Ramos (cell line): ENCODE measurements at regions not wholly inside any gene's neighbourhood (a gene's known extent, or its start where the extent isn't known, plus 50 kb on each side); places are given as distances from the start of the nearest gene placed in this dataset.

ENCODE experiments used
- in situ Hi-C: fragments of 300-500 bp; cut with MboI; formaldehyde crosslinking; loops from one replicate; pipeline ENCODE4 v1.14.3; 2022; ENCODE audit warnings: low sequenced_read_pairs; ENCODE audit not compliant: unreplicated experiment

DNA sequence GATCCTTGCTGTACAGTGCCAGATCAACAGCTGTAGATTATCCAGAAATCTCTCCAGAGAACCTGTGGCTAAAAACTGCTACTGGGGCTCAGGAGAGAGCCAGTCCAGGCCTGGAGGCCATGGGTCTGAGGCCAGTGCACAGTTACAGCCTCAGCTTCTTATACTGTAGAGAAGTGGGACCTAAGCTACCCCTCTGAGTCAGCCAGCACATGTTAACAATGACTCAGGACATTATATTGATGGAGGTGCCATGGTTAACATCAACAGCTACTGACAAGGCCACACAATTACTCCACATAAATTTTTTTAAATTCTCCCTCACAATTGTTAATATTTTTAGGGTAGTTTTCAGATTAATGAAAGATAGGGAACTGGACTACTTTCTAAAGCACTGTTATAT is 138.5 kb downstream of the RBM26 start:
- in situ Hi-C loops: no loop called here

DNA sequence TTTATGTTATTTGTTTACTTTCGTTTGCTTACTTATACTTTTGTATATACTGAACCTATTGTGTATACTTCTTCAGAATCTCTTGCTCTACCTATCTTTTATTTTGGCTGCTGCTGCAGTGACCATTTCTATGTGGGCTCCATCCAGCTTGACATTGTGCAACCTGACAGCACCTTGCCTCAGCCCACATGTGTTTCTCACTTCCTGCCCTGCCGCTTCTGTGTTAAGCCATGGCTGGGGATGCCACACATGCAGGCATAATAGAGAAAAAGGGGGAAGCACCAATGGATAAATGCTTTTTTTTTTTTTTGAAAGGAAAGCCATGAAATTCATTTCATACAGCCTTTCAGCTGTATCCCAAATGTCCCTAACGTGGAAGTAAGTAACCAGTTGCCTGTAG is 147.6 kb downstream of the RBM26 start:
- in situ Hi-C loops: loop anchor here (10.0 kb wide), 1 partner anchor 274 kb away; no protein-coding TSS in a partner anchor

DNA sequence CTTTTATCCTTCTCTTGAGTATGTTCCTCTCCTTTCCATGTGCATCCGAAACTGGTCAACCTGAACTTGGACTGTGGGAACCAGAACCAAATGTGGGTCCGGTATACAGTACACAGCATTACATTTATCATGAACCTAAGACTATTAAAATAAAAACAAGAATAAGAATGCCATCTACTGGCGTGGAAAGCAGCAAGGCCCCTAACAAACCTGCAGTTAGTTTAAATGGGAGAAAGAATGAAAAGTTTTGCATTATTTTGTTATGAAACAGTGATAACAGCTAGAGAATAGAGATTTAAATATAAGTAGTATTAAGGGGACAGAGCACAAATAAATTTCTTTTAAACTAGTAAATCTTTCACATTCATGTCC is 159.5 kb downstream of the RBM26 start:
- in situ Hi-C loops: no loop called here

GRCh38 chr13:79245937-79246577 is 160.0 kb downstream of the RBM26 start:
- in situ Hi-C loops: no loop called here

DNA sequence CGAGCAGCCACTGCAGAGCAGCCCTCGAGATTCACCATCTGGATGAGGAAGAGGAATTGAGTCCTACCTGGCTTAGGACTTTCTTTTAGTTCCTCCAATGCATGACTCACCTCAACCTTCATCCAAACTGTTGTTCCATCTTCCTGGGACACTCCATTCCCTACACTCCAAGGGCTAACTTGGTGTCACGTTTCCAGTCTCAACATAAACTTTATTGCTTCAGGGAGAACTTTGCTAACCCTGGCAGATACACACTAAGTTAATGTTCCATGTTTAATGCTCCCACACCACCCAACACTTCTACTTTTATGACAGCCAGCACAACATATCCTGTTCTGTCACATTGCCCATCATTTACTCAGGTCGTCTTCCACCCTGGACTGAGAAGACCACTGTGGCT is 164.4 kb downstream of the RBM26 start:
- in situ Hi-C loops: no loop called here

- in situ Hi-C loops: no loop called here
These were observed 168.1 kb downstream of the RBM26 start for GRCh38 chr13:79237981-79238380.

DNA sequence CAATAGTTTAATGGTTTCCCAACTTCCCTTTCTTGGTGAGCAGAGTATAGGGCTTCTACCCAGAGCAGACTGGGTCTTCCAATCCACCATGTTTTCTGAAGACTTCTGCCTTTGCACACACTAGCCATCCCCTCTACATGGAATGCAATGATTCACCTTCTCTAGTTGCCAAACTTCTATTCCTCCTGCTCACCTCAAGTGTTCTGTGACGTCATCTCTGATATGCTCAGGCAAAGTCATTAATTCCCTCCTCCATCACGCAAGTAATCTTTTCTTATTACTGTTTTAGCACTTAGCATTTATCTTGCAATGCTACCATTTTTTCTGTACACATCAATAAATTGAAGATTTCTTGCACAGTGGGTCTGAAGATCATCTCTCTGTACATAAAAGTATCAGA is 174.2 kb downstream of the RBM26 start:
- in situ Hi-C loops: no loop called here

DNA sequence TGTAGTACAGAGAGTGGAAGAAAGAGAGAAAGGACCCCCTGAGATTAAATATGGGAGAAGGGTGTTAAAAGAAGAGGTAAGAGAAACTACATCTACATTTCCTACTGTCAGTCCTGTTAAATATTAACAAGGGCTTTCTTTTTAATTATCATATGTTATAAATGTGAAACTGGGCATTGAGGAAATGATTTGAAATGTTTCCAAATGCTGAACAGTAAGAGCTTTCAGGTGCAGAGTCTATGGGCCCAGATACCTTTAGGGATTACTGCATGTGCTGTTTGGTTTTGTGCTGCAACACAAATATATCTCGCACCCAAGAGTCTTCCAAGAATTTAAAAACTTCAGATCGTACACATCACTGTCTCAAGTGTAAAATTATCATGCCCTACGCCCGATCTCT is 176.3 kb downstream of the RBM26 start:
- in situ Hi-C loops: no loop called here

GRCh38 chr13:79228972-79229371 is 177.1 kb downstream of the RBM26 start:
- in situ Hi-C loops: no loop called here

DNA sequence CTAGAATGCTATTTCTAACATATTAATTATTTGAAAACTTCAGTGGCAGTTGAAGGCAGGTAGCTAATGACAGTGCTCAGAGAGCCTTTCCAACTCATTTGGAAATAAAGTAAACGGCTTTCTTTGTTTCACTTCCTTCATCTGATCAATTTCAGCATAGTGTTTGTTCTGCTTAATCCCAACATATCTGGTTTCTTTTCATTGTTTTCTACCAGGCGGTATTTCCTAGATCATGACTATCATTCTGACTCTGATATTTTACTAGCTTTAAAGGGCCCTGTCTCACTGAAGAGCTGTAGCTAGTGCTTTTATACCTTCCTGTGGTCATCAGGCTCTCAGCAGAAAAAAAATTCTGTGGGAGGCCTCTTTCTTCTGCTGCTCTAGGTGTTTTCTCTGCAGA is 178.6 kb downstream of the RBM26 start:
- in situ Hi-C loops: no loop called here

- in situ Hi-C loops: no loop called here
These were observed 179.1 kb downstream of the RBM26 start for GRCh38 chr13:79226938-79227337.

- in situ Hi-C loops: no loop called here
These were observed 179.8 kb downstream of the RBM26 start for GRCh38 chr13:79226250-79226649.

DNA sequence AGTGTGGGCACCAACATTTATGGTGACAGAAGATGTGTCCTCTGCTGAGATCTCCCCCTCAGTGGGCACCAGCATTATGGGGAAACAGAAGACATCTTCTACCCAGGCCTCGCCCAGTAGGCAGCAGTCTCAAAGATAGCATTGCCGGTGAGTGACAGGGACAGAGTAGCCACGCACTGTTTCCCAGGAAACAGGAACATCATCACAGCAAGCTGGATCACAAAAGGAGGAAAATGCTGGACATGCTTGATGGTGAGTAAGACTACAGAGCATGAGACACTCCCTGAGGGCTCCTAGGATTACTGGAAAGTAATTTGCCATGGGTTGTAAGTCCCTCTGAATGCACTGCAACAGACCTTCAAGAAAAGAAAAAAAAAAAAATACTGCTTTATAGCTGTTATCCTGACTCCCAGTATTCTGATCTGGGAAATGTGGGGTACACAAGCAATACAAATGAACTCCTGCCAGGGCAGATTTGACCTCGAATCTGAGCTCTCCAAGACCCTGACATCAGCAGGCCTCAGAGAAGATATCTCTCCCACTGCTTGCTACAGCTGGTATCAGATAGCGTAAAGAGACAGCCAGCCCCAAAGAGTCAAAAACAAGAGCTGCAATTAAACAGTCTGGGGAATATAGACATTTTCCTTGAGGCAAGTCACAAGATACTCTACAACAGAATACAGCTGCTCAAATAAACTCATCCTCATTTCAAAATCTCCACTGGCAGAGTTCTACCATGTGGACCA is 180.4 kb downstream of the RBM26 start:
- in situ Hi-C loops: no loop called here

- in situ Hi-C loops: no loop called here
These were observed 183.4 kb downstream of the RBM26 start for GRCh38 chr13:79222427-79223205.

- in situ Hi-C loops: no loop called here
These were observed 193.9 kb downstream of the RBM26 start for GRCh38 chr13:79212064-79212619.

- in situ Hi-C loops: no loop called here
These were observed 194.7 kb downstream of the RBM26 start for GRCh38 chr13:79211377-79211776.

DNA sequence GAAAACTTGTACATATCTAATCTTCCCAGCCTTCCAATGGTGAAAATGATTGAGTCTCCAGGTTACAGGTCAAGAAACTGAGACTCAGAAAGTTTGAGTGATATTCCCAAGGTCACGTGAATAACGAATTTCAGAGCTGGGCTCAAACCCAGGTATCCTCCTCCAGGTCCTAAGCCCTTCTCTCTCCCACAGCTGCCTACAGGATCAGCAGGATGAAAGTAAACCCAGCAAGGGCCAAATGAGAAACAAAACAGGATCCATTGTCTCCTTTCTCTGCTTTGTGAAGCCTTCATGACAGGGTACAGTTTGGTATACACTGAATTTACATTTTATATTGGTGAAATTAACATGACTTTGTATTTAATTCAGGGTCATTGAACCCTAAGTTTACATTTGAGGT is 208.1 kb downstream of the RBM26 start:
- in situ Hi-C loops: no loop called here

- in situ Hi-C loops: no loop called here
These were observed 209.2 kb downstream of the RBM26 start for GRCh38 chr13:79196843-79197242.

- in situ Hi-C loops: no loop called here
These were observed 209.7 kb downstream of the RBM26 start for GRCh38 chr13:79196366-79196765.

DNA sequence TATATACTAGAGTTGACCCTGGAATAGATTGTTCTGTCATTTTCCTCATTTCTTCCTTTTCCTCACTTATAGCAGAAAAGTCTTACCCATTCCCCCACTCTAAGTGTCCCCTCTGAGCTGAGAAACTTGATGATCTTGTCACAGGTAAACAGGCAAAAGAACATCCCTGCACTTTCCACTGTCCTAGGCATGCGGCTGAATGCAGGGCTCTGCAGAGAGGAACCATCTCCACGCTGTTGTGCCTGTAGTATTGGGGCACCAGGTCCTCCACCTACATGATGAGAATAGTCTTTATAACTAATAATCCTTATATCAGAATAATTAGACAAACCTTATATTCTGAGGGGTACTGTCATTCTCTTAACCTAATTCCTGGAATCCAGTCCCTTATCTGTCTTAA is 211.3 kb downstream of the RBM26 start:
- in situ Hi-C loops: no loop called here

GRCh38 chr13:79194272-79194671 is 211.8 kb downstream of the RBM26 start:
- in situ Hi-C loops: no loop called here
